ENCODE measurements at regions not wholly inside any gene's neighbourhood (a gene's known extent, or its start where the extent isn't known, plus 50 kb on each side); places are given as distances from the start of the nearest gene placed in this dataset.

- Histone ChIP-seq H3K9me2 (ENCODE audit: insufficient read depth, low read length) (no peaks in the 10 kb centered on the region), H4K20me1 (ENCODE audit: insufficient read depth) (no peaks in the 10 kb centered on the region), H3K27me3 (ENCODE audit: insufficient read depth, low read depth, low read length) (no peaks in the 10 kb centered on the region), H3K9ac (ENCODE audit: low read length) (no peak overlapping the region), H3K36me3 (ENCODE audit: insufficient read depth, low read length) (no peaks in the 10 kb centered on the region), H3K27ac (ENCODE audit: low read length) (no peak overlapping the region), H3K4me3 (ENCODE audit: low read length) (no peak overlapping the region), H3K79me2 (replicated peaks; ENCODE audit: insufficient read depth, low read length) (no peaks in the 10 kb centered on the region), H3K9me3 (ENCODE audit: low read length) (no peaks in the 10 kb centered on the region), H3K4me2 (ENCODE audit: low read length) (no peak overlapping the region), H2AFZ (ENCODE audit: low read depth, low read length) (no peak overlapping the region), H3F3A (ENCODE audit: insufficient read depth, low read length, poor library complexity, severe bottlenecking) (no peaks in the 10 kb centered on the region)
- TF ChIP-seq EP300 (conservative IDR thresholded peaks at IDR 0.05; ENCODE audit: poor library complexity, severe bottlenecking) = no peak
Measured at GRCh38 chr7:115260381-115260780, 338.5 kb downstream of the MDFIC start.

GRCh38 chr7:115252461-115252860 lies 330.6 kb downstream of the MDFIC start:
- Histone ChIP-seq H3K4me2 (ENCODE audit: low read length) (no peak overlapping the region), H3K27ac (ENCODE audit: low read length) (no peak overlapping the region), H3K79me2 (replicated peaks; ENCODE audit: insufficient read depth, low read length) (no peaks in the 10 kb centered on the region), H4K20me1 (ENCODE audit: insufficient read depth) (no peaks in the 10 kb centered on the region), H2AFZ (ENCODE audit: low read depth, low read length) (no peak overlapping the region), H3K9ac (ENCODE audit: low read length) (no peak overlapping the region), H3K4me3 (ENCODE audit: low read length) (no peak overlapping the region), H3K9me3 (ENCODE audit: low read length) (no peaks in the 10 kb centered on the region), H3K9me2 (ENCODE audit: insufficient read depth, low read length) (no peaks in the 10 kb centered on the region), H3K36me3 (ENCODE audit: insufficient read depth, low read length) (no peaks in the 10 kb centered on the region), H3F3A (ENCODE audit: insufficient read depth, low read length, poor library complexity, severe bottlenecking) (no peaks in the 10 kb centered on the region), H3K27me3 (ENCODE audit: insufficient read depth, low read depth, low read length) (no peaks in the 10 kb centered on the region)
- TF ChIP-seq TAF1 (IDR thresholded peaks at IDR 0.05; ENCODE audit: low read depth) (no peak), RAD21 (conservative IDR thresholded peaks at IDR 0.05) (no peak), EZH2 (IDR thresholded peaks at IDR 0.05; ENCODE audit: borderline replicate concordance, insufficient read depth, low read length, poor library complexity, severe bottlenecking) (no peak), EP300 (conservative IDR thresholded peaks at IDR 0.05; ENCODE audit: poor library complexity, severe bottlenecking) (no peak), SMC3 (conservative IDR thresholded peaks at IDR 0.05; ENCODE audit: poor library complexity) (no peak), MXI1 (conservative IDR thresholded peaks at IDR 0.05; ENCODE audit: poor library complexity, severe bottlenecking) (no peak), POLR2AphosphoS5 (IDR thresholded peaks at IDR 0.05) (no peak)
- TF ChIP-seq, protein P1, sequence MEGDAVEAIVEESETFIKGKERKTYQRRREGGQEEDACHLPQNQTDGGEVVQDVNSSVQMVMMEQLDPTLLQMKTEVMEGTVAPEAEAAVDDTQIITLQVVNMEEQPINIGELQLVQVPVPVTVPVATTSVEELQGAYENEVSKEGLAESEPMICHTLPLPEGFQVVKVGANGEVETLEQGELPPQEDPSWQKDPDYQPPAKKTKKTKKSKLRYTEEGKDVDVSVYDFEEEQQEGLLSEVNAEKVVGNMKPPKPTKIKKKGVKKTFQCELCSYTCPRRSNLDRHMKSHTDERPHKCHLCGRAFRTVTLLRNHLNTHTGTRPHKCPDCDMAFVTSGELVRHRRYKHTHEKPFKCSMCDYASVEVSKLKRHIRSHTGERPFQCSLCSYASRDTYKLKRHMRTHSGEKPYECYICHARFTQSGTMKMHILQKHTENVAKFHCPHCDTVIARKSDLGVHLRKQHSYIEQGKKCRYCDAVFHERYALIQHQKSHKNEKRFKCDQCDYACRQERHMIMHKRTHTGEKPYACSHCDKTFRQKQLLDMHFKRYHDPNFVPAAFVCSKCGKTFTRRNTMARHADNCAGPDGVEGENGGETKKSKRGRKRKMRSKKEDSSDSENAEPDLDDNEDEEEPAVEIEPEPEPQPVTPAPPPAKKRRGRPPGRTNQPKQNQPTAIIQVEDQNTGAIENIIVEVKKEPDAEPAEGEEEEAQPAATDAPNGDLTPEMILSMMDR (IDR thresholded peaks at IDR 0.05; ENCODE audit: poor library complexity, severe bottlenecking) = no peak
- TF ChIP-seq, protein P2, sequence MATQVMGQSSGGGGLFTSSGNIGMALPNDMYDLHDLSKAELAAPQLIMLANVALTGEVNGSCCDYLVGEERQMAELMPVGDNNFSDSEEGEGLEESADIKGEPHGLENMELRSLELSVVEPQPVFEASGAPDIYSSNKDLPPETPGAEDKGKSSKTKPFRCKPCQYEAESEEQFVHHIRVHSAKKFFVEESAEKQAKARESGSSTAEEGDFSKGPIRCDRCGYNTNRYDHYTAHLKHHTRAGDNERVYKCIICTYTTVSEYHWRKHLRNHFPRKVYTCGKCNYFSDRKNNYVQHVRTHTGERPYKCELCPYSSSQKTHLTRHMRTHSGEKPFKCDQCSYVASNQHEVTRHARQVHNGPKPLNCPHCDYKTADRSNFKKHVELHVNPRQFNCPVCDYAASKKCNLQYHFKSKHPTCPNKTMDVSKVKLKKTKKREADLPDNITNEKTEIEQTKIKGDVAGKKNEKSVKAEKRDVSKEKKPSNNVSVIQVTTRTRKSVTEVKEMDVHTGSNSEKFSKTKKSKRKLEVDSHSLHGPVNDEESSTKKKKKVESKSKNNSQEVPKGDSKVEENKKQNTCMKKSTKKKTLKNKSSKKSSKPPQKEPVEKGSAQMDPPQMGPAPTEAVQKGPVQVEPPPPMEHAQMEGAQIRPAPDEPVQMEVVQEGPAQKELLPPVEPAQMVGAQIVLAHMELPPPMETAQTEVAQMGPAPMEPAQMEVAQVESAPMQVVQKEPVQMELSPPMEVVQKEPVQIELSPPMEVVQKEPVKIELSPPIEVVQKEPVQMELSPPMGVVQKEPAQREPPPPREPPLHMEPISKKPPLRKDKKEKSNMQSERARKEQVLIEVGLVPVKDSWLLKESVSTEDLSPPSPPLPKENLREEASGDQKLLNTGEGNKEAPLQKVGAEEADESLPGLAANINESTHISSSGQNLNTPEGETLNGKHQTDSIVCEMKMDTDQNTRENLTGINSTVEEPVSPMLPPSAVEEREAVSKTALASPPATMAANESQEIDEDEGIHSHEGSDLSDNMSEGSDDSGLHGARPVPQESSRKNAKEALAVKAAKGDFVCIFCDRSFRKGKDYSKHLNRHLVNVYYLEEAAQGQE (IDR thresholded peaks at IDR 0.05; ENCODE audit: borderline replicate concordance) = no peak

- Histone ChIP-seq H3K4me2 (ENCODE audit: low read length) (no peak overlapping the region), H3K4me3 (ENCODE audit: low read length) (no peak overlapping the region), H3K9me3 (ENCODE audit: low read length) (no peaks in the 10 kb centered on the region), H2AFZ (ENCODE audit: low read depth, low read length) (no peak overlapping the region), H4K20me1 (ENCODE audit: insufficient read depth) (no peaks in the 10 kb centered on the region), H3F3A (ENCODE audit: insufficient read depth, low read length, poor library complexity, severe bottlenecking) (no peaks in the 10 kb centered on the region), H3K27me3 (ENCODE audit: insufficient read depth, low read depth, low read length) (no peaks in the 10 kb centered on the region), H3K9ac (ENCODE audit: low read length) (no peak overlapping the region), H3K79me2 (replicated peaks; ENCODE audit: insufficient read depth, low read length) (no peaks in the 10 kb centered on the region), H3K9me2 (ENCODE audit: insufficient read depth, low read length) (no peaks in the 10 kb centered on the region), H3K27ac (ENCODE audit: low read length) (no peak overlapping the region), H3K36me3 (ENCODE audit: insufficient read depth, low read length) (no peaks in the 10 kb centered on the region)
- TF ChIP-seq SMC3 (conservative IDR thresholded peaks at IDR 0.05; ENCODE audit: poor library complexity) = no peak
Measured at GRCh38 chr7:115249080-115249479, 327.2 kb downstream of the MDFIC start.

Measured in neural cell (in vitro differentiated cells).